Erythroblast (primary cell): ENCODE measurements at regions not wholly inside any gene's neighbourhood (a gene's known extent, or its start where the extent isn't known, plus 50 kb on each side); places are given as distances from the start of the nearest gene placed in this dataset.

Source experiments
- GATA1 ChIP-seq: IDR thresholded peaks from 2 replicates; pipeline ENCODE4 v1.6.1; 2011; ENCODE audit warnings: low read depth, mild to moderate bottlenecking, control low read depth, low read length, moderate library complexity
- POLR2A ChIP-seq: IDR thresholded peaks from 2 replicates; pipeline ENCODE4 v1.6.1; 2011; ENCODE audit warnings: mild to moderate bottlenecking, low read length

GRCh38 chr10:33695536-33695935, 361.1 kb upstream of the NRP1 start:
- TF ChIP-seq POLR2A (no peak), GATA1 (no peak)
